MCF 10A (cell line): ENCODE measurements at regions not wholly inside any gene's neighbourhood (a gene's known extent, or its start where the extent isn't known, plus 50 kb on each side); places are given as distances from the start of the nearest gene placed in this dataset.

Experiments used
- BruUV-seq: library from RNA; stranded (reverse); fragments of 400-500 nt; replicated peaks from 2 replicates; lab custom pipeline; 2021; lab: Mats Ljungman, UMichigan
- CTCF ChIA-PET: fragments of 300-600 bp; sonication (Branson Sonifier 250); formaldehyde crosslinking; extraction: SDS; loops from one replicate; lab custom pipeline; 2021; ENCODE audit warnings: antibody characterized with exemption, inconsistent platforms; lab: Yijun Ruan, JAX
- POLR2A ChIA-PET: fragments of 300-600, 350-650 bp; sonication (Branson Sonifier 250); formaldehyde crosslinking; extraction: SDS; loops from one replicate; lab custom pipeline; 2020; ENCODE audit warnings: antibody characterized with exemption, inconsistent platforms; lab: Yijun Ruan, JAX
- DNase-seq: peaks from one replicate; pipeline ENCODE4 v3.0.0-alpha.2; 2018; ENCODE audit not compliant: unreplicated experiment
- H3K27ac Mint-ChIP-seq: one replicate; pipeline ENCODE4 v1.8.0; 2022; ENCODE audit warnings: mild to moderate bottlenecking, low read depth, mixed read lengths; ENCODE audit not compliant: unreplicated experiment
- H3K27me3 Mint-ChIP-seq: one replicate; pipeline ENCODE4 v1.8.0; 2022; ENCODE audit warnings: mixed read lengths; ENCODE audit not compliant: insufficient read depth, unreplicated experiment
- H3K36me3 Mint-ChIP-seq: one replicate; pipeline ENCODE4 v1.8.0; 2022; ENCODE audit warnings: mild to moderate bottlenecking, moderate library complexity, mixed read lengths; ENCODE audit not compliant: insufficient read depth, unreplicated experiment
- H3K4me1 Mint-ChIP-seq: one replicate; pipeline ENCODE4 v1.8.0; 2022; ENCODE audit warnings: mixed read lengths; ENCODE audit not compliant: insufficient read depth, unreplicated experiment
- H3K4me3 Mint-ChIP-seq: one replicate; pipeline ENCODE4 v1.8.0; 2022; ENCODE audit warnings: mild to moderate bottlenecking, moderate library complexity, mixed read lengths; ENCODE audit not compliant: unreplicated experiment
- H3K9me3 Mint-ChIP-seq: one replicate; pipeline ENCODE4 v1.8.0; 2022; ENCODE audit warnings: mixed read lengths; ENCODE audit not compliant: unreplicated experiment
- CTCF ChIP-seq: fragments of 200-600 bp; IDR thresholded peaks from one replicate; pipeline ENCODE4 v1.8.0; 2022; ENCODE audit warnings: antibody characterized with exemption, mild to moderate bottlenecking; ENCODE audit not compliant: unreplicated experiment
- intact Hi-C: fragments of 100-400 bp; cut with micrococcal nuclease; formaldehyde crosslinking; loops from 2 replicates; pipeline ENCODE4 v1.14.1; 2022

GRCh38 chr1:101603726-101604125 is 366.9 kb downstream of the S1PR1 start:
- no peak overlapping the region for H3K4me3 Mint-ChIP-seq
- no peak for TF ChIP-seq CTCF
- H3K9me3 Mint-ChIP-seq: peaks cover 7% of the 10 kb centered on the region
- POLR2A ChIA-PET: no interaction called here
- BruUV-seq: no TSS peak
- no peaks in the 10 kb centered on the region for H3K36me3 Mint-ChIP-seq
- no peak overlapping the region for H3K27ac Mint-ChIP-seq
- no peak for DNase-seq
- intact Hi-C loops: no loop called here
- CTCF ChIA-PET: interaction anchor here (1.0 to 1.3 kb wide), 2 partner anchors 83 to 1367 kb away, joined by 3 to 4 read pairs; no protein-coding TSS in a partner anchor
- H3K27me3 Mint-ChIP-seq: no peaks in the 10 kb centered on the region
- no peaks in the 10 kb centered on the region for H3K4me1 Mint-ChIP-seq

GRCh38 chr1:101605878-101606277 is 369.1 kb downstream of the S1PR1 start:
- intact Hi-C loops: no loop called here
- no peak for TF ChIP-seq CTCF
- Mint-ChIP-seq H3K4me1 (no peaks in the 10 kb centered on the region), H3K36me3 (no peaks in the 10 kb centered on the region), H3K9me3 (peaks cover 22% of the 10 kb centered on the region), H3K4me3 (no peak overlapping the region), H3K27me3 (no peaks in the 10 kb centered on the region), H3K27ac (no peak overlapping the region)
- POLR2A ChIA-PET: no interaction called here
- CTCF ChIA-PET: interaction anchor here (0.6 to 0.8 kb wide), 2 partner anchors 66 to 85 kb away, joined by 3 read pairs; no protein-coding TSS in a partner anchor
- no TSS peak for BruUV-seq
- DNase-seq: no peak

GRCh38 chr1:101613546-101613945 is 376.7 kb downstream of the S1PR1 start:
- BruUV-seq: no TSS peak
- intact Hi-C loops: no loop called here

GRCh38 chr1:101618900-101619299 is 377.8 kb downstream of the OLFM3 start:
- no TSS peak for BruUV-seq
- Mint-ChIP-seq H3K27me3 (peaks cover 51% of the 10 kb centered on the region), H3K9me3 (no peaks in the 10 kb centered on the region), H3K27ac (no peak overlapping the region), H3K4me1 (no peaks in the 10 kb centered on the region), H3K36me3 (no peaks in the 10 kb centered on the region), H3K4me3 (no peak overlapping the region)
- intact Hi-C loops: no loop called here
- no peak for TF ChIP-seq CTCF
- ChIA-PET CTCF (interaction anchor here (0.6 kb wide), 1 partner anchor 23 kb away, joined by 3 read pairs; no protein-coding TSS in a partner anchor), POLR2A (no interaction called here)
- DNase-seq: no peak

More at GRCh38 chr1:101613546-101613945, 376.7 kb downstream of the S1PR1 start:
- H3K4me1 Mint-ChIP-seq: no peaks in the 10 kb centered on the region
- DNase-seq: no peak
- peaks cover 19% of the 10 kb centered on the region for H3K27me3 Mint-ChIP-seq
- no peaks in the 10 kb centered on the region for H3K36me3 Mint-ChIP-seq
- no peak for TF ChIP-seq CTCF
- H3K4me3 Mint-ChIP-seq: no peak overlapping the region
- H3K27ac Mint-ChIP-seq: no peak overlapping the region
- POLR2A ChIA-PET: no interaction called here
- CTCF ChIA-PET: no interaction called here
- peaks cover 15% of the 10 kb centered on the region for H3K9me3 Mint-ChIP-seq
